Ovary (tissue), 7 donors: ENCODE measurements at regions not wholly inside any gene's neighbourhood (a gene's known extent, or its start where the extent isn't known, plus 50 kb on each side); places are given as distances from the start of the nearest gene placed in this dataset.

Experiments used
- DNase-seq, 5 donors: peaks; one replicate each; pipeline ENCODE4 v3.0.0-alpha.2; 2019 to 2020
- H3K27ac ChIP-seq, 2 donors: fragments of 200-600 bp; one replicate each; pipeline versions ENCODE4 v1.5.1 to v1.8.0; 2019 to 2022
- H3K27me3 ChIP-seq: fragments of 200-600 bp; one replicate; pipeline ENCODE4 v1.8.0; 2022
- H3K36me3 ChIP-seq: fragments of 200-600 bp; sonication (generic); one replicate; pipeline ENCODE4 v1.5.1; 2019
- H3K4me1 ChIP-seq: one replicate; pipeline ENCODE4 v1.8.1; 2013; ENCODE audit warnings: mild to moderate bottlenecking, moderate library complexity; ENCODE audit not compliant: insufficient read depth
- H3K4me3 ChIP-seq: fragments of 200-600 bp; sonication (generic); one replicate; pipeline ENCODE4 v1.5.1; 2017
- H3K9me3 ChIP-seq, 2 donors: fragments of 200-600 bp in 1 of 2; sonication (generic) in 1 of 2; one replicate each; pipeline versions ENCODE4 v1.5.1 to v1.8.1; 2013 to 2019; ENCODE audit warnings: mild to moderate bottlenecking in 1 of 2, moderate library complexity in 1 of 2
- EP300 ChIP-seq: sonication (generic); formaldehyde crosslinking; IDR thresholded peaks from one replicate; pipeline ENCODE4 v1.6.1; 2017; ENCODE audit warnings: antibody characterized with exemption
- POLR2A ChIP-seq: fragments of 450-650 bp; IDR thresholded peaks from one replicate; pipeline ENCODE4 v1.6.1; 2017; ENCODE audit warnings: antibody characterized with exemption, mild to moderate bottlenecking, moderate library complexity
- WGBS, 3 donors: extraction: QIAGEN DNeasy Blood & Tissue Kit in 1 of 3; methylation state at CpG; one replicate each; pipeline versions ENCODE4 v1.1.5 to v1.1.7; 2013 to 2017; 5-methylcytosine and 5-hydroxymethylcytosine counted together
- intact Hi-C, 4 donors: fragments of 100-400 bp; cut with DNase I; formaldehyde crosslinking; loops; one replicate each; pipeline versions ENCODE4 v1.11.0 to v1.15.1; 2022 to 2023
- TF ChIP-seq, protein P1 (sequence below), 3 donors: fragments of 450-650 bp in 2 of 3; fragments of 200-600 bp in 1 of 3; IDR thresholded peaks; one replicate each; pipeline versions ENCODE4 v1.5.1 to v1.8.0; 2016 to 2022; ENCODE audit warnings: antibody characterized with exemption in 3 of 3, mild to moderate bottlenecking in 1 of 3
- donor health status: DM: no; HTN: no; CAD: no; lungs with moderate emphysema.
- donor health status: DM: no; HTN: no; CAD: no.
- donor health status: Bipolar disorder and iron deficiency.
- donor health status: DM: no; HTN: no; CAD: no.
- donor health status: DM: yes; HTN: yes; CAD: no.

DNA sequence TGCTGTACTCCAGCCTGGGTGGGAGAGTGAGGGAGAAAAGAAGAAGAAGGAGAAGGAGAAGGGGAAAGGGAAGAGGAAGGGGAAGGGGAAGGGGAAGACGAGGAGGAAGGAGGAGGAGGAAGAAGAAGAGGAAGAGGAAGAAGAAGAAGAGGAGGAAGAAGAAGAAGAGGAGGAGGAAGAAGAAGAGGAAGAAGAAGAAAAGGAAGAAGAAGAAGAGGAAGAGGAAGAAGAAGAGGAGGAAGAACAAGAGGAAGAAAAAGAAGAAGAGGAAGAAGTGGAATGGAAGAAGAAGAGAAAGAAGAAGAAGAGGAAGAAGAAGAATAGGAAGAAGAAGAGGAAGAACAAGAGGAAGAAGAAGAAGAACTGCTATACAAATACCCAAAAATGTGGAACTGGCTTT lies 507.4 kb upstream of the TMPO start:
- H3K9me3 ChIP-seq: no peaks in the 10 kb centered on the region
- H3K27me3 ChIP-seq: no peaks in the 10 kb centered on the region
- no peak overlapping the region for H3K27ac ChIP-seq
- H3K4me3 ChIP-seq: no peak overlapping the region
- no peaks in the 10 kb centered on the region for H3K4me1 ChIP-seq
- no peaks in the 10 kb centered on the region for H3K36me3 ChIP-seq
- intact Hi-C loops: no loop called here
- TF ChIP-seq, protein P1, sequence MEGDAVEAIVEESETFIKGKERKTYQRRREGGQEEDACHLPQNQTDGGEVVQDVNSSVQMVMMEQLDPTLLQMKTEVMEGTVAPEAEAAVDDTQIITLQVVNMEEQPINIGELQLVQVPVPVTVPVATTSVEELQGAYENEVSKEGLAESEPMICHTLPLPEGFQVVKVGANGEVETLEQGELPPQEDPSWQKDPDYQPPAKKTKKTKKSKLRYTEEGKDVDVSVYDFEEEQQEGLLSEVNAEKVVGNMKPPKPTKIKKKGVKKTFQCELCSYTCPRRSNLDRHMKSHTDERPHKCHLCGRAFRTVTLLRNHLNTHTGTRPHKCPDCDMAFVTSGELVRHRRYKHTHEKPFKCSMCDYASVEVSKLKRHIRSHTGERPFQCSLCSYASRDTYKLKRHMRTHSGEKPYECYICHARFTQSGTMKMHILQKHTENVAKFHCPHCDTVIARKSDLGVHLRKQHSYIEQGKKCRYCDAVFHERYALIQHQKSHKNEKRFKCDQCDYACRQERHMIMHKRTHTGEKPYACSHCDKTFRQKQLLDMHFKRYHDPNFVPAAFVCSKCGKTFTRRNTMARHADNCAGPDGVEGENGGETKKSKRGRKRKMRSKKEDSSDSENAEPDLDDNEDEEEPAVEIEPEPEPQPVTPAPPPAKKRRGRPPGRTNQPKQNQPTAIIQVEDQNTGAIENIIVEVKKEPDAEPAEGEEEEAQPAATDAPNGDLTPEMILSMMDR (IDR thresholded peaks at IDR 0.05): no peak
- no peak for TF ChIP-seq POLR2A
- no peak for TF ChIP-seq EP300
- 0 to 79% (median 68%) methylated on average over 1 of the region's 1 CpG for WGBS, 3 donors
- no peak for DNase-seq

DNA sequence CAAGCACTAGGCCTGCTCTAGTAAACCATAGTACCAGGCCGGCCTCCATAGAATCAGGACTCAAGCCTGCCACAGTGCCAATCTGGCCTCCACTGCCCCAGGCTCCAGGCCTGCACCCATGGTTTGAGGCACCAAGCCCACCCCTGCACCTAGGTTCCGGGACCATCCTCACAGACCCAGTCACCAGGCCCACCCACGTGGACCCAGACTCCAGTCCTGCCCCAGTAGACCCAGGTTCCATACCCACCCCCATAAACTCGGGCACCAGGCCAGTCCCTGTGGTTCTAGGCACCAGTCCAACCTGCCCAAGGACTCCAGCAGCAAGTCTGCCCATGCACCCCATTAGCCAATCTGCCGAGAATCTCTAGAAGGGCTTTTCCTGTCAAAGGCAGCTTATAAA lies 501.8 kb upstream of the TMPO start:
- no peak overlapping the region for H3K27ac ChIP-seq
- H3K9me3 ChIP-seq: no peaks in the 10 kb centered on the region
- intact Hi-C loops: no loop called here
- H3K36me3 ChIP-seq: no peaks in the 10 kb centered on the region
- H3K4me1 ChIP-seq: no peaks in the 10 kb centered on the region
- DNase-seq: no peak
- no peak overlapping the region for H3K4me3 ChIP-seq
- TF ChIP-seq EP300 (no peak), POLR2A (no peak)
- TF ChIP-seq, protein P1 (IDR thresholded peaks at IDR 0.05): no peak
- no peaks in the 10 kb centered on the region for H3K27me3 ChIP-seq
- WGBS, 3 donors: 78 to 83% (median 82%) methylated on average over 5 of the region's 5 CpGs

DNA sequence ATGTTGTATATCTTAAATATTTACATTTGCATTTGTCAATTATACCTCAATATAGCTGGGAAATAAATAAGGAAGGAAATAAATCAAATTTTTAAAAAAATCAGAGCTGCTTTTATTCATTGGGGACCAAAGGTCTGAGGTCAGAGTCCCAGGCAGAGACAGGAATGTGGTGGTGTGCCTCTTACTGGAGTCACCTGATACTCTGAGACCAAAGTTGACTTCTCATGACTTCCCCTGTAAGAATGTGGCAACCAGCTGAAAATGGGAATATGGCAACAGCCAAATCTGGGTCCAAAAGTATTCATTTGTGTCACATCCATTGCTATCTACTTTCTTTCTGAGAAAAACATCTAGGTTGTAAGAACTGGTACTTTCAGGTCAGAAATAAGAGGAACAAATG lies 496.6 kb upstream of the TMPO start:
- DNase-seq: no peak
- no peaks in the 10 kb centered on the region for H3K9me3 ChIP-seq
- H3K27me3 ChIP-seq: no peaks in the 10 kb centered on the region
- intact Hi-C loops: no loop called here
- H3K27ac ChIP-seq: no peak overlapping the region
- no peaks in the 10 kb centered on the region for H3K36me3 ChIP-seq
- TF ChIP-seq, protein P1 (IDR thresholded peaks at IDR 0.05): no peak
- no peak for TF ChIP-seq POLR2A
- no peak for TF ChIP-seq EP300
- no peaks in the 10 kb centered on the region for H3K4me1 ChIP-seq
- H3K4me3 ChIP-seq: no peak overlapping the region

DNA sequence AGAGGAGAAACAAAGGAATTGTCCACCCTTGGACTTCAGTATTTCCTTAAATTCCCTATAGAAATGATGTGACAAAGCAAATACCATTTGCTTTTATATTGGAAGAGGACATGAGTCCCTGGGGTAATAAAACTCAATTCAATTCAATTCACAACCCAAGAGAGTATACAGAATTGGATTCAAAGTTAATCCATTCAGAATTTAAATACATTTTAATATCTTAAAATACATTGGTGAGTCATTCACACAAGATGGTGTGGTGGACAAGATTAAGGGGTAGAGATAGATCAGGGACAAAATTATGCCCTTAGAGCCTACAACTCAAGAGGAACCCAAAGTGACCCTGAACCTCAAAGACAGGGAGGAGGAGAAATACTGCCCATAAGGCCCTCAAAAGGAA lies 495.0 kb upstream of the TMPO start:
- Histone ChIP-seq H3K27me3 (no peaks in the 10 kb centered on the region), H3K4me3 (no peak overlapping the region), H3K27ac (no peak overlapping the region), H3K36me3 (no peaks in the 10 kb centered on the region), H3K9me3 (no peaks in the 10 kb centered on the region), H3K4me1 (no peaks in the 10 kb centered on the region)
- TF ChIP-seq POLR2A (no peak), EP300 (no peak)
- TF ChIP-seq, protein P1 (IDR thresholded peaks at IDR 0.05): no peak
- DNase-seq: no peak
- intact Hi-C loops: no loop called here

DNA sequence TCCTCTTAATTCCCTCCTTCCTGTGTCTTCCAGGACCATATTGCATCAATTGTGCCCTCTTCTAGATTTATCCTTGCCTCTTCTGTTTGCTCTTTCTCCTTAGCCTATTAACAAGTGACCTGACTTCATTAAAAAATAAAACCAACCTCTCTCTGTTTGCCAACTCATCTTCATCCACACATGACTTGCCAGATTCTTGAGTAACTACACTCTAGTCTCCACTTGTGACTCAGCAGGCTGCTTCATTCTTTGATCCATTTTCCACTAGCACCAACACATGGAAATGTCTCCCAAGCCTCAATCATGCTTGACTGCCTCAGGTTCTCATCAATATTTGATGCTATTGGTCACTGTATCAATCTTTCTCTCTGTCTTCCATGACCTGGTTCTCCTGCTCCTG lies 492.4 kb upstream of the TMPO start:
- no peaks in the 10 kb centered on the region for H3K9me3 ChIP-seq
- H3K4me3 ChIP-seq: no peak overlapping the region
- no peaks in the 10 kb centered on the region for H3K4me1 ChIP-seq
- H3K27me3 ChIP-seq: no peaks in the 10 kb centered on the region
- intact Hi-C loops: no loop called here
- no peak overlapping the region for H3K27ac ChIP-seq
- TF ChIP-seq EP300: no peak
- TF ChIP-seq, protein P1 (IDR thresholded peaks at IDR 0.05): no peak
- TF ChIP-seq POLR2A: no peak
- no peaks in the 10 kb centered on the region for H3K36me3 ChIP-seq
- DNase-seq: no peak
